Astrocyte of the cerebellum (primary cell): ENCODE measurements at regions not wholly inside any gene's neighbourhood (a gene's known extent, or its start where the extent isn't known, plus 50 kb on each side); places are given as distances from the start of the nearest gene placed in this dataset.

Source experiments
- DNase-seq: peaks from one replicate; pipeline ENCODE4 v3.0.0-alpha.2; 2011; ENCODE audit warnings: low read depth
- H3K4me3 ChIP-seq: 2 replicates; pipeline ENCODE4 v1.5.1; 2011; ENCODE audit warnings: mild to moderate bottlenecking, low read depth, low read length, moderate library complexity
- in situ Hi-C: cut with HindIII; loops from 2 replicates; pipeline ENCODE4 v1.10.0; 2017; ENCODE audit warnings: low sequenced_read_pairs
- TF ChIP-seq, protein P1 (sequence below): IDR thresholded peaks from 2 replicates; pipeline ENCODE4 v1.5.1; 2012; ENCODE audit warnings: low read length, low read depth, moderate library complexity, mild to moderate bottlenecking; ENCODE audit errors: missing control alignments

DNA sequence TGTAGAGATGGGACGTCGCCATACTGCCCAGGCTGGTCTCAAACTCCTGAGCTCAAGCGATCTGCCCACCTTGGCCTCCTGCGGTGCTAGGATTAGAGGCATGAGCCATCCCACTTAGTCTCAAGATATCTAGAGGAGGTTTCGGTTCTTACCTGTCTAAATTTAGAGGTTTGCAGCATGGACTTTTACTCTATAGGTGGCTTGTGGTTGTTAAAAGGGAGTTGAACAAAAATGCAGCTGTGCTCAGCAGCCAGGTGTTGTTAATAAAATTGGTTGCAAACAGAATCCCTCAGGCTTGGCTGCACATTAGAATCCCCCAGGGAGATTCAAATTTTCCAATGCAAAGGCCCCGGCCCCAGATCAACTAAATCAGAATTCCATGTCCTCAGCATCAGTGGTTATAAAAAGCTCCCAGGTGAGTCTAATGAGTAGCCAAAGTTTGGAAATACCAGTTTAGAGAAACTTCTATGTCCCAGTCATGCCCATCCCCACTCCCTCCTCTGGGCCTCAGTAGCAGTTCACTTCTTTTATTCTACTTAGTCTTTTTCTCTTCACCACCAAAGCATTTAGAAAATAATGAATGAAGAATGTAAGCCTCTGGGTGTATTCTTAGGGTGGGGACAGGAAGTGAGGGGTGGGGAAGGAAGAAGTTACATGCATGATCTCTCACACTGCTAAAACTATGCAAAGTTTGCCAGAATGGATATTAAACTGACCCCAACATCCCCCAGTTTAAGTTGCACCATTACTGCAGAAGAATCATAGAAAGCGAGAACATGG lies 471.0 kb downstream of the COG6 start:
- TF ChIP-seq, protein P1, sequence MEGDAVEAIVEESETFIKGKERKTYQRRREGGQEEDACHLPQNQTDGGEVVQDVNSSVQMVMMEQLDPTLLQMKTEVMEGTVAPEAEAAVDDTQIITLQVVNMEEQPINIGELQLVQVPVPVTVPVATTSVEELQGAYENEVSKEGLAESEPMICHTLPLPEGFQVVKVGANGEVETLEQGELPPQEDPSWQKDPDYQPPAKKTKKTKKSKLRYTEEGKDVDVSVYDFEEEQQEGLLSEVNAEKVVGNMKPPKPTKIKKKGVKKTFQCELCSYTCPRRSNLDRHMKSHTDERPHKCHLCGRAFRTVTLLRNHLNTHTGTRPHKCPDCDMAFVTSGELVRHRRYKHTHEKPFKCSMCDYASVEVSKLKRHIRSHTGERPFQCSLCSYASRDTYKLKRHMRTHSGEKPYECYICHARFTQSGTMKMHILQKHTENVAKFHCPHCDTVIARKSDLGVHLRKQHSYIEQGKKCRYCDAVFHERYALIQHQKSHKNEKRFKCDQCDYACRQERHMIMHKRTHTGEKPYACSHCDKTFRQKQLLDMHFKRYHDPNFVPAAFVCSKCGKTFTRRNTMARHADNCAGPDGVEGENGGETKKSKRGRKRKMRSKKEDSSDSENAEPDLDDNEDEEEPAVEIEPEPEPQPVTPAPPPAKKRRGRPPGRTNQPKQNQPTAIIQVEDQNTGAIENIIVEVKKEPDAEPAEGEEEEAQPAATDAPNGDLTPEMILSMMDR, result no peak
- in situ Hi-C loops, result no loop called here
- DNase-seq, result no peak
- H3K4me3 ChIP-seq, result no peak overlapping the region

DNA sequence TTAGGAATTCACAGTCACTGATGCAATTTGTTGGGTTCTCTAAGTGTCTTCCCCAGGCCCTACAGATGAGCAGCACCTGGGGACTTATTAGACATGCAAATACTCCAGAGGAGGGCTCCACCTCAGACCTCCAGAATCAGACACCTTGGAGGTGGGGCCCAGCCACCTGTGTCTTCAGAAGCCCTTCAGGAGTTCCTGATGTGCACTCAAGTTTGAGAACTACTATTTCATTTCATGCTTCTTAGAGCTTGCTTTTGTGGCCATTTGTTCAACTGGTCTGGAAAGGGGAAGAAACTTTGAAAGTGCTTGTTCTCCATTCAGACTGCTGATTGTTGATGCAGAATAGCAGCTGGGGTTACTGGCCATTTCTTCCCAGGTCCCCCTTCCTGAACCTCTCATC lies 472.0 kb downstream of the COG6 start:
- TF ChIP-seq, protein P1, result no peak
- H3K4me3 ChIP-seq, result no peak overlapping the region
- no peak for DNase-seq
- in situ Hi-C loops, result no loop called here

DNA sequence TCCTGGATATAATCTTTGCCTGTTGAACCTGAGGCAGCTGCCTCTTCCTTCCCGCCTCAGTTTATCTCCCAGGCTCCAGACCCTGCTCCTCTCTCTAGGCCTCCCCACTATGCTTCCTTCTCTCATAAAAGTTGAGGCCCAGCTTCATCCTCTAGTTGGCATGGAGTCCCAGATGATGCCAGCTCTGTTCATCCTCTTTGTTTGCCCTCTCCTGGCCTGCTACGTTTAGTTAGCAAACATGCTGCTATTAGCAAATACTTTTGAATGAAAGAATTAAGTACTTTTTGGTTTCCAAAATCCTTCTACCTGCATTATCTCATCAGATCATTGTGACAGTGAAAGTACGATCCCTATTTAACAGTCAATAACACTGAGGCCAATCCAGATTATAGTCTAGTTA lies 472.5 kb downstream of the COG6 start:
- in situ Hi-C loops, result no loop called here
- no peak overlapping the region for H3K4me3 ChIP-seq
- TF ChIP-seq, protein P1, result no peak
- no peak for DNase-seq

DNA sequence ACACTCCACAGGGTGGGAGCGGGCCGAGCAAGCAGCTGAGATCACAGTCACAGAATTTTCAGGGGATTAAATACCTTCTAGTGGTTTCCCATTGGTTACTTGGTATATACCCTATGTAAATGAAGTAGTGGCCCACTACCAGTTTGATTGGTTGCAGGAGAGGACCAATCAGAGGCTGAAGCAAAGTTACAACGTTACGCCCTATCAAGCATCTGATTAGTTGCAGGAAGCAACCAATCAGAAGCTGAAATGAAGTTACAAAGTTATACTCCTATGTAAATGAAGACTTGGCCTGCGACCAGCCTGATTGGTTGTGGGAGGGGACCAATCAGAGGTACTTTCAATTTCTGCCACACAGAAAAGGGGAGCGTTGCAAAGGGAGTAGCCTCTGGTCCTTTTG lies 474.0 kb downstream of the COG6 start:
- TF ChIP-seq, protein P1, result no peak
- in situ Hi-C loops, result no loop called here
- DNase-seq, result no peak
- no peak overlapping the region for H3K4me3 ChIP-seq

DNA sequence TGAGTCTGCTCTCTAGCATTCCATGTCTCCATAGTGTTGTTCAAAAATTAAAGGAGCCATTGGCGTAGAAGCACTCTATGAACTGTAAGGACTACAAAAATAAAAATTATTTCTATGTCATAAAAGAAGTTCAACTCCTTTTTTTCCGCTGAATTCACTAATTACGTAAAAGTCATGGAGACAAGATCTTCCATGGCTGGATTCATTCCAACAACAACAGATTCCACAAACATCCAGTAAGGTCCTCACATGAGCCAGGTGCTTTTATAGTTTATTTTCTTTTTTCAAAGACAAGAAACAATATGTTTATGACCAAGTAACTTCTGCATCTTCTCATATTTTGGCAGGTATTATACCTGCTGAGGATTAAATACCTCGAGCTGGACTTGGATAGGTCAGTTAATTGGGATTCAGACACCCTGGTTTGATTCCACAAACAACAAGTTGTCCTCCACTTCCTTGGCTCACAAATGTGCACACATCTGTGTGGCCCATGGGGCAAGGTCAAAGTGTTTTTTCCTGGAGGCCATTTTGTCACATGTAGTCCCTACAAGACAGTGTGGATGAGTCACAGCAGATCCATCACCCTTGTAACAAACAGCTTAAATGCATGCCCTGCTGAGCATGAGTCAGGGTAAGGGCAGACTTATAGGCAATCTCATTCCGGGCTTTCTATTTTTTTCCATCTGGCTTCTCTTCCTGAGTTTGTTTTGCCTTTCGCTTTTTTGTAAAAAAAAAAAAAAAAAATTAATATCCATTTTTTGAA lies 475.6 kb downstream of the COG6 start:
- no peak overlapping the region for H3K4me3 ChIP-seq
- DNase-seq, result no peak
- TF ChIP-seq, protein P1, result no peak
- in situ Hi-C loops, result no loop called here

DNA sequence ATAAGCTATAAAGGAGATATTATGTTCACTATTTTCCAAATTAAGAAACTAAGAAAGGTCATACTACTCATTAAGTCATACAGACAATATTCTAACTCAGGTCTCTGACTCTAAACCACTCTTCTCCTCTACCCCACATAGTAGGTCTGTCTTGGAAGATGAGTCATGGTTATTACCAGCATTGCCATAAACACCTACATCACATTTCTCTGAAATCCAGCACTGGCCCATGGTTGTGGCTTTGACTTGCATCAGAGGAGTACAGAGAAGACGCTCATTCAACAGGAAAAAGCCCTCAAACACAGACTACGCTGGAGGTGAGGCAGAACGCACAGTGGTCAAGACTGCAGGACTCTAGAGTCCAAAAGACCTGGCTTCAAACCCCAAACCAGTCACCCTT lies 476.8 kb downstream of the COG6 start:
- in situ Hi-C loops, result no loop called here
- H3K4me3 ChIP-seq, result no peak overlapping the region

More for the DNA sequence above, 476.8 kb downstream of the COG6 start:
- no peak for DNase-seq
- TF ChIP-seq, protein P1, result no peak
